ENCODE measurements at regions not wholly inside any gene's neighbourhood (a gene's known extent, or its start where the extent isn't known, plus 50 kb on each side); places are given as distances from the start of the nearest gene placed in this dataset.
A peak's percentile ranks its signal among the peaks of the same experiment; 100 is the strongest.

DNA sequence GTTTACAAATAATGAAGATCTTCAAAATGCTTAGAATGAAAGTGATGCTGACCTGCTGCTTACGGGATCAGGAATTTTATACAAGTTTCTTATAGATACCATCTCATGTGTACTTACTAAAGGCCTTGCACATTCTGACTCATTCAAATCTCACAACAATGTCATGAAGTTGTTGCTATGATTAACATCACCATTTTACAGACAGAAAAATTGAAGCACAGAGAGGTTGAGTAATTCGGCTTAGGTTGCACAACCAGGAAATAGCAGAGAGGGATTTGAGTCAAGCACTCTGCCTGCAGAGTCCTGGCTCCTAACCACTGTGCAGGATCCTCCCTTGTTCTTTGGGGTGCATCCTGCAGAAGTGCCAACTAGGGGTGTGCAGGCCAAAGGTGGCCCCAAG is 471.9 kb downstream of the MIAT start:
- DNase-seq = no peak

DNA sequence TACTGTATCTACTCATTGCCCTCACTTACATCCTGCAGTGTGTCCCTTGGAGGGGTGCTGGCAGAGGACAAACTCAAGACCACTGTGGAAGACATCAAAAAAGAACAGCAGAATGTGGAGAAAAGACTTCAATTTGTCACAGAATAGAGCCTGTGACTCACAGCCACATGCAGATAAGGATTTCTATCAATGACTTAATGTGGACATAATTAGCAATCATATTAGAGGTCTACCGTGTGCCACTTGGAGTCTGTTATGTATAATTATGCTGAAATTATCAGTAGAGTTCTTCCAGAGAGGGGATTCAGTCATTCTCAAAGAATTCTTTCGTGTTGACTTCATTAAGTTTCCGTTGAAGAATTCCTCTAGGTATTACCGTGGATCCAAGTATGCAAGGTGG is 473.5 kb downstream of the MIAT start:
- DNase-seq = no peak

GRCh38 chr22:27131346-27131745 is 474.0 kb downstream of the MIAT start:
- peak; percentile 2 for DNase-seq

DNA sequence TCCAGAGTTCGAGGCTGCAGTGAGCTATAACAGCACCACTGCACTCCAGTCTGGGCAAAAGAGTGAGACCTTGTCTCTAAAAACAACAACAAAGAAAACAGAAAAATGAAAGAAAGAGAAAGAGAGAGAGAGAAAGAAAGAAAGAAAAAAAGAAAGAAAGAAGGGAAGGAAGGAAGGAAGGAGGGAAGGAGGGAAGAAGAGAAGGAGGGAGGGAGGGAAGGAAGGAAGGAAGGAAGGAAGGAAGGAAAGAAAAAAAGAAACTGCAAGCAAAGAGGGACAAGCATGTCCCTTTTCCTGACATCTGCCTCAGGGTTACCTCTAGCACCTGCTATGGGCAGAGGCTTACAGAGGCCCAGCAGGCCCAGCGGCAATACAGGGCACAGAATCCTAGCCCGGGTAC is 475.0 kb downstream of the MIAT start:
- no peak for DNase-seq

DNA sequence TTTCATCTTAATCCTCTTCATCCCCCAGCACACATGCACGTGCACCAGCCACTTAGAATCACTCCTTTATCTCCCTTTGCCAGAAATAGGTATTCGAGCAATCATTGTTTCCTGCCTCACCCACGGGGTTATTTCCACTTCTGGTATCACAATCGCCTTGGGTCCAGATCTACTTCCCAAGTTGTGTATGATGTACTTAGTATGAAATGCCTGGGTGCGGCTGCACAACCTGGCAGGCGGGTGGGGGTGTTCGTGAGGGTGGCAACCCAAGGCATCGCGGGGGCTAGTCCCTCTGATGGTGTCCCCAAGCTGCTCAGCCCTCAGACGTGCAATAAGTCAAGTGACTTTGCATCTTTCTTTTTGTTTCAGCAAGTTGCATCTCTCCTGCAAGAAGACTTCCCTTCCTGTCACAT is 475.6 kb downstream of the MIAT start:
- peak; percentile 28 for DNase-seq

DNA sequence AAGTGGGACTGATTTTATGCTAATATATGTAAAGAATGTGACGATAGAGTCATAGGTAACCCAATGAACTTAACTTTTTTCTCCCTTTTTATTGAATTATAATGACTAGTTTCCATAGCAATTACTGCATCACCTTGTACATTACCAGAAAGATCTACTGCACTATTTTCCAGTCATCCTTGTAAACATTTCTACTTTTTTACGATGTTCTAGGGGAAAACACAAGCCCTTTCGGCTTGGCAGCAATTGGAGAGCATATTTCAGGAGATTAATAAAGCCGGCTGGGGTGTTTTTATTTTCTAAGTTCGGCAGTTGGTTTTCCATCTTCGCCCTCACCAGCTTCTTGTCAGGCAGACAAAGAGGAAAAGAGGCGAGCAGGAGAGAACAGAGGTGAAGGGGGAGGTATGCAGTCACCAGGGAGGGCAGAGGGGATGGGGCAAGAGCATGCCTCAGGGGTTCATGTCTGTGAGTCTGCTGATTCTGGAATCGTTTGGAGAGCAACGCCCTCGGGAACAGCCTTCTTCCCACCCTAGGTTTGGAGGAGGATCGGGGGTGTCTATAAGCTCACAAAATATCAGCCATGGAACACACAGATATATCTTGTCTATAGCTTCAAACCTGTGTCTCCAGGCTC is 476.4 kb downstream of the MIAT start:
- no peak for DNase-seq

GRCh38 chr22:27134315-27134701 is 476.9 kb downstream of the MIAT start:
- no peak for DNase-seq

GRCh38 chr22:27135031-27135981 is 477.9 kb downstream of the MIAT start:
- peak; percentile 24 for DNase-seq

- DNase-seq = peak; percentile 16
Measured at GRCh38 chr22:27136596-27136995, 479.2 kb downstream of the MIAT start.

DNA sequence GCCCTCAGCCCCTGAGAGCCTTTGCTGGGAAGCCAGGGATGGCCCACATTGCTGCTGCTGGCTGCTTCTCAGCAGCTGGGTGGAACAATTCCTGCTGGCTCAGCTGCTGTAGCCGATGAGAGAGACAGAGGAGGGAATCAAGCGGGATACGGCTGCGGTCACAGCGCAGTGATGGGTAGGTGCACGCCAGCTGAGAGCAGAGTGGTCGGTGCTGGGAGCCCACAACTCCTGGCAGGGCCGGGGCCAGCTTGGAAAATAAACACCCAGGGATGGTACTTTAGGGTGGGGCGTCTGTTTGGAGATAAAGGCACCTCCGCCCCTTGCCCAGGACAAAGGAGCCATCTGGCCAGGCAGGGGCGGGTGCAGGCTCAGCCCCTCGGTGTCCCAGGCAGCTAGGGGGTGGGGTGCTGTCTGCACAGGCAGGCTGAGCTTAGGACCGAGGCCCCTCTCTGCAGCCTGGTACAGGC is 480.5 kb downstream of the MIAT start:
- DNase-seq = peak; percentile 74

DNA sequence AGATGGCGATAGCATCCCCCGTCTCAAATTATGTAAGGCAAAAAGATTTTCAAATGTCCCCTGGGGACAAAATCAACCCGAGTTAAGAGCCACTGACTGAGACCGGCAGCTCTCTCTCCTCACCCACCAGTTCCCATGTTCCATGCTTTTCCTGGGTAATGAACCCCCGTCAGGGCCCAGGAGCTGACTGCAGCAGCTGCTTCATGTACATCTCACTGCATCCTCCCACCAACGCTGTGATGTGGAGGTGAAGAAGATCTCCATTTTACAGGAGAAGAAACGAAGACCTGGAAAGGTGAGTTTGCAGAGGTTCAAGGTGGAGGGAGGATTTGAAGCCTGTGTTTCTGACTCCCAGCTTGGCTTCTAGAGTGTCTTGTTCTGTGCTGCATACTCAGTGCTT is 481.1 kb downstream of the MIAT start:
- peak; percentile 5 for DNase-seq

- DNase-seq = peak; percentile 35
Measured at GRCh38 chr22:27139935-27140511, 482.6 kb downstream of the MIAT start.

DNA sequence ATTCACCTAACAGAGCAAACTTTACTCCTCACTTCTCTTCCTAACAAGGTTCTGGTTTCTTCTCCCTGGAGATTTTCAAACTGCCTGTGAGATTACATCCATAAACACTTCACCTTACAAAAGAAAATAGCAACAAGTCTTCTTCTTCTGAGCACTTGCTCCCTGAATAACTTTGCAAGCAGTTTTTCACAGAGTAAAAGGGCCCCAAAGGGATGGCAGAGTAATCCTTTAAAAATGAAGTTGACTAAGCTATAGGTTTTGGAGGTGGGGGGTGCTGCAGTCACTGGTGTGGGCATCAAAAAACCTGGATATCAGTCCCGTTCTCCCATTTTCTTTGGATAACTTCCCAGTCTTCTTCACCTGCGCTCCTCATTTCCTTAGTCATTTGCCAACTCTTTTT is 484.9 kb downstream of the MIAT start:
- DNase-seq = peak; percentile 7

DNA sequence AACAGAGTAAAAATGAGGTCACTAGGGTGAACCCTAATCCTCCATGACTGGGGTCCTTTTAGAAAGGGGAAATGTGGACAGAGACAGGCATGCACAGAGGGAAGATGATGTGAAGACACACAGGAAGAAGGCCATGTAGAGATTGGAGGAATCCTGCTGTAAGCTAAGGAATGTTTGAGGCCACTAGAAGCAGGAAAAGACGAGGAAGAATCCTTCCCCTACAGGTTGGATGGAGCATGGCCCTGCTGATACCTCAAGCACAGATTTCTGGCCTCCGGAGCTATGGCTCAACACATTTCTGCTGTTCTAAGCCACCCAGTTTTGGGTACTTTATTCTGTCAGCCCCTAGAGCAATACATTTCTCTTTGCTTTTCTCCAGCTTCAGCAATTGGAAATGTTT is 486.9 kb downstream of the MIAT start:
- peak; percentile 2 for DNase-seq

- peak; percentile 39 for DNase-seq
Measured at GRCh38 chr22:27146866-27147633, 489.7 kb downstream of the MIAT start.

- DNase-seq = no peak
Measured at GRCh38 chr22:27148055-27148454, 490.7 kb downstream of the MIAT start.

GRCh38 chr22:27148886-27149470 is 491.6 kb downstream of the MIAT start:
- no peak for DNase-seq

GRCh38 chr22:27149921-27150543 is 492.6 kb downstream of the MIAT start:
- DNase-seq = peak; percentile 44

GRCh38 chr22:27150544-27150941 is 493.2 kb downstream of the MIAT start:
- no peak for DNase-seq

DNA sequence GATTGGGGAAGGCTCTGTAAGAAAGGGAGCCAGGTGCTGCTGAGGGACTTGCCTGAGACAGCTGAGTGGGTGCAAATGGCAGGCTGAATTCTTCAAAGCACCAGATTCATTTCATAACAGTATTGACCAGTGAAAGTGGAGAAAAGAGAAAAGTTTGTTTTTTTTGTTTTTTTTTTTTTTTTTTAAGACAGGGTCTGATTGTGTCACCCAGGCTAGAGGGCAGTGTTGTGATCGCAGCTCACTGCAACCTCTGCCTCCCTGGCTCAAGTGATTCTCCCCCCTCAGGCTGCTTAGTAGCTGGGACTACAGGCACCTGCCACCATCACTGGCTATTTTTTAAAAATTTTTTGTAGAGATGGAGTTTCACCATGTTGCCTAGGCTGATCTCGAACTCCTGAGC is 494.0 kb downstream of the MIAT start:
- peak; percentile 5 for DNase-seq

GRCh38 chr22:27152033-27152432 is 494.6 kb downstream of the MIAT start:
- DNase-seq = no peak

DNA sequence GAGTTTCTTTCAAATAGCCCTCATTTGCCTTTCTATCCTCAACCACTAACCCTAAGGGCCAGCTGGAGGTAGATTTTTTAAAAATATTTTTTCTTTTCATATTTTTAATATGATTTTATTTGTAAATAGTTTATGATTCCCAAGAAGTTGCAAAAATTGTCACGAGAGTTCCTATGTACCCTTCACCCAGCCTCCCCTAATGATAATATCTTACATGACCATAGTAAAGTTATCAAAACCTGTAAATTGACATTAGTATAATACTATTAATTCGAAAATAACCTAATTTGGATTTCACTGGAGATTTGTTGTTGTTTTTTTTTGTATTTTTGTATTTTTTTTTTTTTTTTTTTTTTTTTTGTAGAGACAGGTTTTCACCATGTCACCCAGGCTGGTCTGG is 495.5 kb downstream of the MIAT start:
- DNase-seq = no peak
